ENCODE measurements at regions not wholly inside any gene's neighbourhood (a gene's known extent, or its start where the extent isn't known, plus 50 kb on each side); places are given as distances from the start of the nearest gene placed in this dataset.

GRCh38 chr2:217340899-217341298, 481.0 kb upstream of the TNP1 start:
- Histone ChIP-seq H3K27ac (ENCODE audit: control insufficient read depth, insufficient read depth, low read length) (no peak overlapping the region), H4K20me1 (ENCODE audit: control insufficient read depth, extremely low read depth, insufficient read depth, low read length) (no peaks in the 10 kb centered on the region), H3K36me3 (ENCODE audit: control insufficient read depth in 2 of 2, extremely low read depth in 1 of 2, insufficient read depth in 2 of 2, low read length in 2 of 2) (no peaks in the 10 kb centered on the region), H2AFZ (ENCODE audit: control insufficient read depth, low read length) (no peak overlapping the region), H3K4me2 (ENCODE audit: control insufficient read depth, extremely low read depth, insufficient read depth, low read depth, low read length) (no peak overlapping the region), H3K9ac (ENCODE audit: control insufficient read depth, extremely low read depth, insufficient read depth, low read length) (no peak overlapping the region), H3K4me3 (ENCODE audit: control insufficient read depth in 2 of 3, extremely low read depth in 1 of 3, insufficient read depth in 2 of 3, low read depth in 1 of 3, low read length in 3 of 3) (no peak overlapping the region), H3K9me1 (ENCODE audit: control insufficient read depth, extremely low read depth, insufficient read depth, low read length) (no peaks in the 10 kb centered on the region), H3K79me2 (ENCODE audit: control insufficient read depth, insufficient read depth, low read length) (no peaks in the 10 kb centered on the region), H3K9me3 (ENCODE audit: control insufficient read depth, low read depth, low read length) (no peaks in the 10 kb centered on the region), H3K27me3 (ENCODE audit: control insufficient read depth, extremely low read depth, insufficient read depth, low read length) (no peaks in the 10 kb centered on the region), H3K4me1 (ENCODE audit: control insufficient read depth, extremely low read depth, insufficient read depth, low read length) (peaks cover 5% of the 10 kb centered on the region)
- dilution Hi-C loops (cut with MboI; ENCODE audit: extremely low pct_ligation_motif_present, low sequenced_read_pairs) = no loop called here
- no peak for FAIRE-seq
- DNase-seq (ENCODE audit: low read depth, low spot score) = no peak
- TF ChIP-seq EZH2 (IDR thresholded peaks at IDR 0.05; ENCODE audit: low read length) = no peak
- TF ChIP-seq CTCF (optimal IDR thresholded peaks at IDR 0.05 in 1 of 3, IDR thresholded peaks at IDR 0.05 in 1 of 3, conservative IDR thresholded peaks at IDR 0.05 in 1 of 3; ENCODE audit: extremely low read depth in 1 of 3, insufficient read depth in 2 of 3, low read length in 3 of 3) = no peak

GRCh38 chr2:217340176-217340575, 480.3 kb upstream of the TNP1 start:
- Histone ChIP-seq H3K4me3 (ENCODE audit: control insufficient read depth in 2 of 3, extremely low read depth in 1 of 3, insufficient read depth in 2 of 3, low read depth in 1 of 3, low read length in 3 of 3) (no peak overlapping the region), H3K36me3 (ENCODE audit: control insufficient read depth in 2 of 2, extremely low read depth in 1 of 2, insufficient read depth in 2 of 2, low read length in 2 of 2) (no peaks in the 10 kb centered on the region), H2AFZ (ENCODE audit: control insufficient read depth, low read length) (no peak overlapping the region), H3K9ac (ENCODE audit: control insufficient read depth, extremely low read depth, insufficient read depth, low read length) (no peak overlapping the region), H3K27ac (ENCODE audit: control insufficient read depth, insufficient read depth, low read length) (no peak overlapping the region), H4K20me1 (ENCODE audit: control insufficient read depth, extremely low read depth, insufficient read depth, low read length) (no peaks in the 10 kb centered on the region), H3K9me3 (ENCODE audit: control insufficient read depth, low read depth, low read length) (no peaks in the 10 kb centered on the region), H3K4me1 (ENCODE audit: control insufficient read depth, extremely low read depth, insufficient read depth, low read length) (peaks cover 5% of the 10 kb centered on the region), H3K27me3 (ENCODE audit: control insufficient read depth, extremely low read depth, insufficient read depth, low read length) (no peaks in the 10 kb centered on the region), H3K4me2 (ENCODE audit: control insufficient read depth, extremely low read depth, insufficient read depth, low read depth, low read length) (no peak overlapping the region), H3K79me2 (ENCODE audit: control insufficient read depth, insufficient read depth, low read length) (no peaks in the 10 kb centered on the region), H3K9me1 (ENCODE audit: control insufficient read depth, extremely low read depth, insufficient read depth, low read length) (no peaks in the 10 kb centered on the region)
- FAIRE-seq (no peak), DNase-seq (ENCODE audit: low read depth, low spot score) (no peak)
- TF ChIP-seq EZH2 (IDR thresholded peaks at IDR 0.05; ENCODE audit: low read length) (no peak), CTCF (optimal IDR thresholded peaks at IDR 0.05 in 1 of 3, IDR thresholded peaks at IDR 0.05 in 1 of 3, conservative IDR thresholded peaks at IDR 0.05 in 1 of 3; ENCODE audit: extremely low read depth in 1 of 3, insufficient read depth in 2 of 3, low read length in 3 of 3) (no peak)
- dilution Hi-C loops (cut with MboI; ENCODE audit: extremely low pct_ligation_motif_present, low sequenced_read_pairs) = no loop called here

All from keratinocyte (primary cell).